GM12878 (cell line): ENCODE measurements at regions not wholly inside any gene's neighbourhood (a gene's known extent, or its start where the extent isn't known, plus 50 kb on each side); places are given as distances from the start of the nearest gene placed in this dataset.

Source experiments
- ATAC-seq: fragments of 200-7000 bp; cut with Tn5 transposase; 3 replicates; pipeline ENCODE4 v1.9.1; 2020; ENCODE audit warnings: mild to moderate bottlenecking, moderate library complexity
- BruUV-seq: library from RNA; stranded (reverse); fragments of 400-500 nt; replicated peaks from 2 replicates; lab custom pipeline; 2021; lab: Mats Ljungman, UMichigan
- CTCF ChIA-PET: fragments of 300-600 bp; sonication (Branson Sonifier 250); formaldehyde crosslinking; extraction: SDS; loops from one replicate; lab custom pipeline; 2021; ENCODE audit warnings: inconsistent platforms; lab: Yijun Ruan, JAX
- POLR2A ChIA-PET: fragments of 350-600 bp; formaldehyde crosslinking; extraction: SDS; loops from one replicate; lab custom pipeline; 2021; ENCODE audit warnings: inconsistent platforms; lab: Charles Lee
- RAD21 ChIA-PET: fragments of 300-600 bp; sonication (Branson Sonifier 250); formaldehyde crosslinking; loops from one replicate; lab custom pipeline; 2023; ENCODE audit warnings: antibody characterized with exemption; ENCODE audit not compliant: unreplicated experiment; lab: Charles Lee
- SMC1A ChIA-PET: fragments of 300-600 bp; sonication (Branson Sonifier 250); formaldehyde crosslinking; loops from one replicate; lab custom pipeline; 2023; ENCODE audit not compliant: unreplicated experiment, uncharacterized antibody; lab: Charles Lee
- DNase-seq: peaks from one replicate; pipeline ENCODE4 v3.0.0-alpha.2; 2011; ENCODE audit warnings: low read depth, low spot score
- FAIRE-seq: peaks from 3 replicates; lab custom pipeline; 2011; peaks lifted over from hg19 to GRCh38; lab: Jason Lieb, UNC
- H2AFZ ChIP-seq: 2 replicates; pipeline ENCODE4 v1.6.0; 2011; ENCODE audit warnings: low read depth, low read length, control low read depth; ENCODE audit not compliant: control insufficient read depth
- H3K27ac ChIP-seq: 2 replicates; pipeline ENCODE4 v1.5.1; 2011; ENCODE audit warnings: control low read depth; ENCODE audit not compliant: control insufficient read depth, insufficient read depth
- H3K27me3 ChIP-seq, 2 experiments: replicated peaks in 1 of 2; 2 replicates each; pipeline versions ENCODE4 v1.6.0 to v1.6.1; 2011; ENCODE audit warnings: low read length in 1 of 2; ENCODE audit not compliant: control insufficient read depth in 2 of 2, insufficient read depth in 2 of 2
- H3K36me3 ChIP-seq, 2 experiments: 2 replicates each; pipeline ENCODE4 v1.5.1; 2011; ENCODE audit warnings: low read length in 1 of 2; ENCODE audit not compliant: control insufficient read depth in 2 of 2, insufficient read depth in 2 of 2
- H3K4me1 ChIP-seq: 2 replicates; pipeline ENCODE4 v1.6.1; 2011; ENCODE audit warnings: mild to moderate bottlenecking, low read length, moderate library complexity, mixed read lengths; ENCODE audit not compliant: control insufficient read depth, insufficient read depth
- H3K4me2 ChIP-seq: 2 replicates; pipeline ENCODE4 v1.6.0; 2011; ENCODE audit warnings: control low read depth; ENCODE audit not compliant: control insufficient read depth, insufficient read depth
- H3K4me3 ChIP-seq: fragments of 200-600 bp; sonication (generic); 2 replicates; pipeline ENCODE4 v1.5.1; 2016
- H3K79me2 ChIP-seq: 2 replicates; pipeline ENCODE4 v1.6.0; 2011; ENCODE audit warnings: low read length; ENCODE audit not compliant: control insufficient read depth, insufficient read depth
- H3K9ac ChIP-seq: 2 replicates; pipeline ENCODE4 v1.8.0; 2011; ENCODE audit warnings: low read length, control low read depth, mixed read lengths; ENCODE audit not compliant: control insufficient read depth, insufficient read depth
- H3K9me3 ChIP-seq: replicated peaks from 3 replicates; pipeline ENCODE4 v1.5.1; 2011; ENCODE audit warnings: mild to moderate bottlenecking, low read length; ENCODE audit not compliant: control insufficient read depth, insufficient read depth
- H4K20me1 ChIP-seq: 2 replicates; pipeline ENCODE4 v1.6.0; 2011; ENCODE audit not compliant: control insufficient read depth, insufficient read depth
- BRCA1 ChIP-seq: IDR thresholded peaks from 2 replicates; pipeline ENCODE4 v1.6.1; 2011; ENCODE audit warnings: low read depth, low read length, improper control_type of control experiment
- CBFB ChIP-seq: IDR thresholded peaks from 2 replicates; pipeline ENCODE4 v1.6.1; 2016; ENCODE audit warnings: antibody characterized with exemption, low read depth
- CHD2 ChIP-seq: IDR thresholded peaks from 2 replicates; pipeline ENCODE4 v1.6.1; 2011; ENCODE audit warnings: low read depth, low read length, improper control_type of control experiment, borderline replicate concordance
- FOS ChIP-seq: IDR thresholded peaks from 3 replicates; pipeline ENCODE4 v1.6.1; 2011; ENCODE audit warnings: borderline replicate concordance; ENCODE audit not compliant: insufficient read length; ENCODE audit errors: extremely low read depth
- JUNB ChIP-seq: IDR thresholded peaks from 2 replicates; pipeline ENCODE4 v1.6.1; 2016; ENCODE audit warnings: antibody characterized with exemption, mild to moderate bottlenecking
- MEF2A ChIP-seq: IDR thresholded peaks from 2 replicates; pipeline ENCODE4 v1.6.1; 2011; ENCODE audit warnings: low read depth, mild to moderate bottlenecking, low read length, moderate library complexity; ENCODE audit not compliant: insufficient read depth
- MXI1 ChIP-seq: fragments of 150-350 bp; IDR thresholded peaks from 2 replicates; pipeline ENCODE4 v1.6.1; 2011; ENCODE audit warnings: low read depth, mild to moderate bottlenecking, inconsistent platforms, low read length, improper control_type of control experiment
- NBN ChIP-seq: fragments of 450-650 bp; IDR thresholded peaks from 2 replicates; pipeline ENCODE4 v1.6.1; 2016
- NFXL1 ChIP-seq: fragments of 450-650 bp; IDR thresholded peaks from 2 replicates; pipeline ENCODE4 v1.6.1; 2017; ENCODE audit warnings: antibody characterized with exemption, mild to moderate bottlenecking, borderline replicate concordance
- NFYB ChIP-seq: IDR thresholded peaks from 2 replicates; pipeline ENCODE4 v1.6.1; 2011; ENCODE audit warnings: low read depth, mild to moderate bottlenecking, low read length, improper control_type of control experiment, moderate library complexity; ENCODE audit not compliant: insufficient read depth
- POLR2A ChIP-seq: IDR thresholded peaks from 2 replicates; pipeline ENCODE4 v1.6.1; 2011; ENCODE audit warnings: low read depth, mild to moderate bottlenecking, low read length
- SREBF1 ChIP-seq: IDR thresholded peaks from 2 replicates; pipeline ENCODE4 v1.6.1; 2012; ENCODE audit warnings: mild to moderate bottlenecking, low read length
- SREBF2 ChIP-seq: IDR thresholded peaks from 2 replicates; pipeline ENCODE4 v1.6.1; 2012; ENCODE audit warnings: mild to moderate bottlenecking, low read length
- STAT3 ChIP-seq: IDR thresholded peaks from 2 replicates; pipeline ENCODE4 v1.6.1; 2011; ENCODE audit warnings: low read depth, low read length, improper control_type of control experiment
- ZNF24 ChIP-seq: fragments of 450-650 bp; IDR thresholded peaks from 2 replicates; pipeline ENCODE4 v1.6.1; 2017; ENCODE audit warnings: antibody characterized with exemption, mild to moderate bottlenecking
- WGBS: methylation state at CpG from one replicate; pipeline ENCODE4 v1.1.6; 2016; ENCODE audit warnings: low lambda C conversion rate; ENCODE audit not compliant: insufficient replicate concordance, insufficient coverage; ENCODE audit errors: missing lambda C conversion rate; 5-methylcytosine and 5-hydroxymethylcytosine counted together
- in situ Hi-C: fragments of 300-500 bp; cut with MboI; formaldehyde crosslinking; loops from 9 replicates; pipeline ENCODE4 v1.14.3; 2018; ENCODE audit warnings: mixed read lengths
- intact Hi-C: fragments of 100-400 bp; cut with micrococcal nuclease; formaldehyde crosslinking; loops from one replicate; pipeline ENCODE4 v1.14.2; 2022; ENCODE audit not compliant: unreplicated experiment
- TF ChIP-seq, protein P1 (sequence below): fragments of 450-650 bp; IDR thresholded peaks from 2 replicates; pipeline ENCODE4 v1.6.1; 2016; ENCODE audit warnings: mild to moderate bottlenecking
- TF ChIP-seq, protein P2 (sequence below): fragments of 450-650 bp; IDR thresholded peaks from 2 replicates; pipeline ENCODE4 v1.6.1; 2014; ENCODE audit warnings: mild to moderate bottlenecking
- TF ChIP-seq, protein P3 (sequence below): fragments of 450-650 bp; IDR thresholded peaks from 2 replicates; pipeline ENCODE4 v1.6.1; 2018; ENCODE audit warnings: borderline replicate concordance, mild to moderate bottlenecking; ENCODE audit not compliant: partially characterized antibody

- TF ChIP-seq, protein P1, sequence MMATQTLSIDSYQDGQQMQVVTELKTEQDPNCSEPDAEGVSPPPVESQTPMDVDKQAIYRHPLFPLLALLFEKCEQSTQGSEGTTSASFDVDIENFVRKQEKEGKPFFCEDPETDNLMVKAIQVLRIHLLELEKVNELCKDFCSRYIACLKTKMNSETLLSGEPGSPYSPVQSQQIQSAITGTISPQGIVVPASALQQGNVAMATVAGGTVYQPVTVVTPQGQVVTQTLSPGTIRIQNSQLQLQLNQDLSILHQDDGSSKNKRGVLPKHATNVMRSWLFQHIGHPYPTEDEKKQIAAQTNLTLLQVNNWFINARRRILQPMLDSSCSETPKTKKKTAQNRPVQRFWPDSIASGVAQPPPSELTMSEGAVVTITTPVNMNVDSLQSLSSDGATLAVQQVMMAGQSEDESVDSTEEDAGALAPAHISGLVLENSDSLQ: no peak
- TF ChIP-seq, protein P2, sequence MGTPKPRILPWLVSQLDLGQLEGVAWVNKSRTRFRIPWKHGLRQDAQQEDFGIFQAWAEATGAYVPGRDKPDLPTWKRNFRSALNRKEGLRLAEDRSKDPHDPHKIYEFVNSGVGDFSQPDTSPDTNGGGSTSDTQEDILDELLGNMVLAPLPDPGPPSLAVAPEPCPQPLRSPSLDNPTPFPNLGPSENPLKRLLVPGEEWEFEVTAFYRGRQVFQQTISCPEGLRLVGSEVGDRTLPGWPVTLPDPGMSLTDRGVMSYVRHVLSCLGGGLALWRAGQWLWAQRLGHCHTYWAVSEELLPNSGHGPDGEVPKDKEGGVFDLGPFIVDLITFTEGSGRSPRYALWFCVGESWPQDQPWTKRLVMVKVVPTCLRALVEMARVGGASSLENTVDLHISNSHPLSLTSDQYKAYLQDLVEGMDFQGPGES: no peak
- no peak for TF ChIP-seq MEF2A
- no peak for TF ChIP-seq FOS
Observed at GRCh38 chr9:36742264-36742663, 169.6 kb downstream of the MELK start (continued).

GRCh38 chr9:36744678-36745077, 172.0 kb downstream of the MELK start:
- Histone ChIP-seq H3K4me1 (no peaks in the 10 kb centered on the region), H3K4me2 (no peak overlapping the region), H2AFZ (no peak overlapping the region), H3K9me3 (no peaks in the 10 kb centered on the region; the same call in 2 of the 3 replicates), H3K9ac (no peak overlapping the region), H3K79me2 (no peaks in the 10 kb centered on the region), H4K20me1 (no peaks in the 10 kb centered on the region), H3K4me3 (no peak overlapping the region), H3K27ac (no peak overlapping the region), H3K27me3 (peaks cover 3 to 7% of the 10 kb centered on the region in 2 experiments), H3K36me3 (no peaks in the 10 kb centered on the region)
- DNase-seq: no peak
- TF ChIP-seq SREBF1 (no peak), SREBF2 (no peak), POLR2A (no peak), JUNB (no peak), NBN (no peak), ZNF24 (no peak), NFXL1 (no peak), MXI1 (no peak), NFYB (no peak), BRCA1 (no peak), CHD2 (no peak), CBFB (no peak), STAT3 (no peak)
- TF ChIP-seq, protein P3, sequence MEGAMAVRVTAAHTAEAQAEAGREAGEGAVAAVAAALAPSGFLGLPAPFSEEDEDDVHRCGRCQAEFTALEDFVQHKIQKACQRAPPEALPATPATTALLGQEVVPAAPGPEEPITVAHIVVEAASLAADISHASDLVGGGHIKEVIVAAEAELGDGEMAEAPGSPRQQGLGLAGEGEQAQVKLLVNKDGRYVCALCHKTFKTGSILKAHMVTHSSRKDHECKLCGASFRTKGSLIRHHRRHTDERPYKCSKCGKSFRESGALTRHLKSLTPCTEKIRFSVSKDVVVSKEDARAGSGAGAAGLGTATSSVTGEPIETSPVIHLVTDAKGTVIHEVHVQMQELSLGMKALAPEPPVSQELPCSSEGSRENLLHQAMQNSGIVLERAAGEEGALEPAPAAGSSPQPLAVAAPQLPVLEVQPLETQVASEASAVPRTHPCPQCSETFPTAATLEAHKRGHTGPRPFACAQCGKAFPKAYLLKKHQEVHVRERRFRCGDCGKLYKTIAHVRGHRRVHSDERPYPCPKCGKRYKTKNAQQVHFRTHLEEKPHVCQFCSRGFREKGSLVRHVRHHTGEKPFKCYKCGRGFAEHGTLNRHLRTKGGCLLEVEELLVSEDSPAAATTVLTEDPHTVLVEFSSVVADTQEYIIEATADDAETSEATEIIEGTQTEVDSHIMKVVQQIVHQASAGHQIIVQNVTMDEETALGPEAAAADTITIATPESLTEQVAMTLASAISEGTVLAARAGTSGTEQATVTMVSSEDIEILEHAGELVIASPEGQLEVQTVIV: no peak
- ChIA-PET POLR2A (no interaction called here), RAD21 (no interaction called here), CTCF (interaction anchor here (1.1 to 2.7 kb wide), 2 partner anchors 16 to 338 kb away, joined by 6 to 9 read pairs; no protein-coding TSS in a partner anchor), SMC1A (interaction anchor here (1.0 kb wide), 1 partner anchor 14 kb away, joined by 3 read pairs; no protein-coding TSS in a partner anchor)
- BruUV-seq: no TSS peak
- no peak for ATAC-seq
- intact Hi-C loops (no loop called here), in situ Hi-C loops (loop anchor here (25.0 kb wide), 1 partner anchor 332 kb away; the partner anchor contains the start of gene RNF38)
- WGBS: 11% methylated on average over 3 of the region's 3 CpGs
- FAIRE-seq: no peak
